ENCODE measurements at regions not wholly inside any gene's neighbourhood (a gene's known extent, or its start where the extent isn't known, plus 50 kb on each side); places are given as distances from the start of the nearest gene placed in this dataset.

- TF ChIP-seq, protein P1, sequence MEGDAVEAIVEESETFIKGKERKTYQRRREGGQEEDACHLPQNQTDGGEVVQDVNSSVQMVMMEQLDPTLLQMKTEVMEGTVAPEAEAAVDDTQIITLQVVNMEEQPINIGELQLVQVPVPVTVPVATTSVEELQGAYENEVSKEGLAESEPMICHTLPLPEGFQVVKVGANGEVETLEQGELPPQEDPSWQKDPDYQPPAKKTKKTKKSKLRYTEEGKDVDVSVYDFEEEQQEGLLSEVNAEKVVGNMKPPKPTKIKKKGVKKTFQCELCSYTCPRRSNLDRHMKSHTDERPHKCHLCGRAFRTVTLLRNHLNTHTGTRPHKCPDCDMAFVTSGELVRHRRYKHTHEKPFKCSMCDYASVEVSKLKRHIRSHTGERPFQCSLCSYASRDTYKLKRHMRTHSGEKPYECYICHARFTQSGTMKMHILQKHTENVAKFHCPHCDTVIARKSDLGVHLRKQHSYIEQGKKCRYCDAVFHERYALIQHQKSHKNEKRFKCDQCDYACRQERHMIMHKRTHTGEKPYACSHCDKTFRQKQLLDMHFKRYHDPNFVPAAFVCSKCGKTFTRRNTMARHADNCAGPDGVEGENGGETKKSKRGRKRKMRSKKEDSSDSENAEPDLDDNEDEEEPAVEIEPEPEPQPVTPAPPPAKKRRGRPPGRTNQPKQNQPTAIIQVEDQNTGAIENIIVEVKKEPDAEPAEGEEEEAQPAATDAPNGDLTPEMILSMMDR (IDR thresholded peaks at IDR 0.05), result no peak
- TF ChIP-seq EP300 (IDR thresholded peaks at IDR 0.05) (no peak), POLR2A (IDR thresholded peaks at IDR 0.05) (no peak)
Measured at GRCh38 chr1:29896300-29896699, 660.0 kb downstream of the PTPRU start.
